ENCODE measurements at regions not wholly inside any gene's neighbourhood (a gene's known extent, or its start where the extent isn't known, plus 50 kb on each side); places are given as distances from the start of the nearest gene placed in this dataset.

- Histone ChIP-seq H3K4me1 (replicated peaks in 1 of 4; ENCODE audit: control insufficient read depth in 3 of 4, insufficient read depth in 4 of 4, low read length in 3 of 4) (peaks cover 2 to 5% (median 3%) of the 10 kb centered on the region in 4 experiments; a peak in 4 of 7 replicates), H2BK20ac (ENCODE audit: low read length) (no peak overlapping the region), H3K36me3 (ENCODE audit: control insufficient read depth in 2 of 4, insufficient read depth in 4 of 4, low read length in 3 of 4) (peaks cover 0 to 19% (median 7%) of the 10 kb centered on the region in 4 experiments; a peak in 5 of 8 replicates), H2AFZ (ENCODE audit: low read length) (no peak overlapping the region), H4K5ac (ENCODE audit: insufficient read length, low read depth, low read length) (no peak overlapping the region), H2BK15ac (ENCODE audit: low read length) (no peak overlapping the region), H3K9me3 (ENCODE audit: insufficient read depth in 2 of 2, low read depth in 1 of 2, low read length in 1 of 2) (no peaks in the 10 kb centered on the region), H3K9ac (replicated peaks in 1 of 4; ENCODE audit: extremely low read depth in 1 of 4, low read depth in 3 of 4, low read length in 3 of 4) (no peak overlapping the region), H3K14ac (ENCODE audit: insufficient read length) (no peak overlapping the region), H3K27me3 (replicated peaks in 1 of 4; ENCODE audit: control insufficient read depth in 3 of 4, extremely low read depth in 1 of 4, insufficient read depth in 3 of 4, low read length in 3 of 4) (no peaks in the 10 kb centered on the region), H3K79me1 (ENCODE audit: low read depth, low read length) (no peaks in the 10 kb centered on the region), H3K4me2 (ENCODE audit: insufficient read depth in 1 of 2, low read depth in 2 of 2, low read length in 2 of 2) (no peak overlapping the region), H2BK120ac (replicated peaks; ENCODE audit: low read depth, low read length) (no peak overlapping the region), H3K23ac (ENCODE audit: insufficient read length) (no peak overlapping the region), H3K79me2 (ENCODE audit: control insufficient read depth in 1 of 2, insufficient read depth in 2 of 2, low read length in 2 of 2) (peaks cover 0 to 12% of the 10 kb centered on the region in 2 experiments; a peak in 2 of 4 replicates), H2BK12ac (ENCODE audit: low read depth, low read length) (no peak overlapping the region), H3K56ac (replicated peaks; ENCODE audit: insufficient read length, low read depth, low read length) (no peak overlapping the region), H4K20me1 (replicated peaks in 1 of 2; ENCODE audit: control insufficient read depth in 1 of 2, insufficient read depth in 2 of 2, low read length in 2 of 2) (peaks cover 0 to 3% of the 10 kb centered on the region in 2 experiments), H3K4me3 (ENCODE audit: extremely low read depth in 1 of 4, insufficient read depth in 2 of 4, low read depth in 3 of 4, low read length in 4 of 4) (no peak overlapping the region), H2AK5ac (ENCODE audit: low read depth, low read length) (no peak overlapping the region), H2BK5ac (ENCODE audit: low read depth, low read length) (no peak overlapping the region), H3K27ac (ENCODE audit: low read depth, low read length) (no peak overlapping the region), H4K8ac (ENCODE audit: extremely low read depth, insufficient read depth, low read length) (no peak overlapping the region), H4K91ac (replicated peaks; ENCODE audit: insufficient read length, low read length) (no peak overlapping the region), H3K18ac (ENCODE audit: extremely low read depth, low read length) (no peak overlapping the region), H3K4ac (replicated peaks; ENCODE audit: insufficient read length, low read depth, low read length) (no peak overlapping the region), H3K23me2 (ENCODE audit: low read depth, low read length) (no peaks in the 10 kb centered on the region)
- DNase-seq (ENCODE audit: low read depth in 1 of 2, low spot score in 2 of 2) (no peak), FAIRE-seq (no peak)
- WGBS, 2 experiments (ENCODE audit: extremely low coverage in 1 of 2, insufficient coverage in 1 of 2, insufficient read length in 1 of 2, insufficient replicate concordance in 2 of 2, low coverage in 1 of 2, low lambda C conversion rate in 2 of 2, missing lambda C conversion rate in 1 of 2): 87% methylated on average over 11 of the region's 13 CpGs; no CpG with 5 or more reads in 1 of the 2 experiments
- TF ChIP-seq YY1 (IDR thresholded peaks at IDR 0.05; ENCODE audit: low read depth, low read length): no peak
- no peak for TF ChIP-seq SAP30 (IDR thresholded peaks at IDR 0.05; ENCODE audit: insufficient read depth, insufficient replicate concordance, low read length)
- TF ChIP-seq ATF2 (IDR thresholded peaks at IDR 0.05; ENCODE audit: low read length): no peak
- no peak for TF ChIP-seq CHD2 (IDR thresholded peaks at IDR 0.05; ENCODE audit: low read length)
- TF ChIP-seq TEAD4 (IDR thresholded peaks at IDR 0.05; ENCODE audit: low read depth, low read length): no peak
- no peak for TF ChIP-seq EGR1 (IDR thresholded peaks at IDR 0.05; ENCODE audit: borderline replicate concordance, low read depth, low read length)
- TF ChIP-seq ATF3 (IDR thresholded peaks at IDR 0.05; ENCODE audit: insufficient read depth, low read depth, low read length): no peak
- CTCF ChIA-PET (ENCODE audit: partially characterized antibody): interaction anchor here (0.5 kb wide), 2 partner anchors 12 to 43 kb away, joined by 3 read pairs; no protein-coding TSS in a partner anchor
- POLR2A ChIA-PET (ENCODE audit: partially characterized antibody): no interaction called here
Measured at GRCh38 chrY:7325531-7325930, 414.0 kb upstream of the AMELY start.

All from H1 (cell line).